WTC11 (cell line): ENCODE measurements at regions not wholly inside any gene's neighbourhood (a gene's known extent, or its start where the extent isn't known, plus 50 kb on each side); places are given as distances from the start of the nearest gene placed in this dataset.
"Not testable (repeated sequence)": the region's sequence is repeated elsewhere in the genome, so short reads cannot be mapped to it uniquely, and the experiment has no call there.

Experiments used
- ATAC-seq: fragments of 200-7000 bp; cut with Tn5 transposase; 2 replicates; pipeline ENCODE4 v1.10.0; 2021; ENCODE audit warnings: mild to moderate bottlenecking, moderate library complexity
- CTCF ChIA-PET: fragments of 300-600 bp; sonication (Branson Sonifier 250); formaldehyde crosslinking; loops from one replicate; lab custom pipeline; 2021; ENCODE audit warnings: antibody characterized with exemption; lab: Charles Lee
- POLR2A ChIA-PET: fragments of 350-600 bp; sonication (Branson Sonifier 250); formaldehyde crosslinking; loops from one replicate; lab custom pipeline; 2021; ENCODE audit warnings: antibody characterized with exemption; lab: Charles Lee
- DNase-seq: peaks from one replicate; pipeline ENCODE4 v3.0.0; 2021; ENCODE audit warnings: low spot score
- H3K27ac Mint-ChIP-seq: 2 replicates; pipeline ENCODE4 v1.8.0; 2021; ENCODE audit warnings: mixed read lengths
- H3K27me3 Mint-ChIP-seq: 2 replicates; pipeline ENCODE4 v1.8.0; 2021; ENCODE audit warnings: low read depth, mild to moderate bottlenecking, moderate library complexity, mixed read lengths
- H3K36me3 Mint-ChIP-seq: 2 replicates; pipeline ENCODE4 v1.8.0; 2021; ENCODE audit warnings: mixed read lengths
- H3K4me1 Mint-ChIP-seq: 2 replicates; pipeline ENCODE4 v1.8.0; 2022; ENCODE audit warnings: mixed read lengths
- H3K4me3 Mint-ChIP-seq: 2 replicates; pipeline ENCODE4 v1.8.0; 2021; ENCODE audit warnings: mild to moderate bottlenecking, moderate library complexity, mixed read lengths
- H3K9me3 Mint-ChIP-seq: 2 replicates; pipeline ENCODE4 v1.8.0; 2021; ENCODE audit warnings: mixed read lengths
- CBFB ChIP-seq: sonication (generic); formaldehyde crosslinking; IDR thresholded peaks from 2 replicates; pipeline ENCODE4 v1.8.1; 2022; ENCODE audit warnings: mild to moderate bottlenecking, low read depth, missing genetic modification reagents
- CREB1 ChIP-seq: sonication (generic); formaldehyde crosslinking; IDR thresholded peaks from 2 replicates; pipeline ENCODE4 v1.8.0; 2023; ENCODE audit warnings: mild to moderate bottlenecking, missing genetic modification reagents
- FOXK1 ChIP-seq: sonication (generic); formaldehyde crosslinking; IDR thresholded peaks from 2 replicates; pipeline ENCODE4 v1.8.0; 2022; ENCODE audit warnings: mild to moderate bottlenecking, moderate library complexity, missing genetic modification reagents
- FOXP1 ChIP-seq: sonication (generic); formaldehyde crosslinking; IDR thresholded peaks from 2 replicates; pipeline ENCODE4 v1.8.0; 2022; ENCODE audit warnings: missing genetic modification reagents, mild to moderate bottlenecking, moderate library complexity, borderline replicate concordance
- GTF2I ChIP-seq: fragments of 250-450 bp; sonication (Bioruptor Pico); conservative IDR thresholded peaks from 2 replicates; pipeline ENCODE4 v1.4.0; 2021; ENCODE audit warnings: mild to moderate bottlenecking
- JUN ChIP-seq: sonication (generic); formaldehyde crosslinking; IDR thresholded peaks from 2 replicates; pipeline ENCODE4 v1.8.0; 2023; ENCODE audit warnings: mild to moderate bottlenecking, missing genetic modification reagents
- KAT7 ChIP-seq: sonication (generic); formaldehyde crosslinking; IDR thresholded peaks from 2 replicates; pipeline ENCODE4 v1.8.1; 2023; ENCODE audit warnings: missing genetic modification reagents, mild to moderate bottlenecking, borderline replicate concordance
- NFATC4 ChIP-seq: fragments of 250-450 bp; sonication (Bioruptor Pico); IDR thresholded peaks from 2 replicates; pipeline ENCODE4 v1.9.0; 2021; ENCODE audit warnings: mild to moderate bottlenecking
- NR1H2 ChIP-seq: sonication (generic); formaldehyde crosslinking; IDR thresholded peaks from 2 replicates; pipeline ENCODE4 v1.9.0; 2021; ENCODE audit warnings: mild to moderate bottlenecking, moderate library complexity, missing genetic modification reagents
- OVOL2 ChIP-seq: fragments of 250-450 bp; sonication (Bioruptor Pico); IDR thresholded peaks from 2 replicates; pipeline ENCODE4 v1.9.0; 2021; ENCODE audit warnings: mild to moderate bottlenecking, borderline replicate concordance
- TEAD4 ChIP-seq: sonication (generic); formaldehyde crosslinking; IDR thresholded peaks from 2 replicates; pipeline ENCODE4 v1.8.0; 2022; ENCODE audit warnings: mild to moderate bottlenecking, missing genetic modification reagents
- ZNF232 ChIP-seq: sonication (generic); formaldehyde crosslinking; IDR thresholded peaks from 2 replicates; pipeline ENCODE4 v1.8.0; 2022; ENCODE audit warnings: mild to moderate bottlenecking, missing genetic modification reagents
- ZNF263 ChIP-seq: sonication (generic); formaldehyde crosslinking; IDR thresholded peaks from 2 replicates; pipeline ENCODE4 v1.8.1; 2022; ENCODE audit warnings: low read depth, mild to moderate bottlenecking, moderate library complexity, missing genetic modification reagents
- TF ChIP-seq, protein P1 (sequence below): sonication (generic); formaldehyde crosslinking; IDR thresholded peaks from 2 replicates; pipeline ENCODE4 v1.8.1; 2023; ENCODE audit warnings: mild to moderate bottlenecking, missing genetic modification reagents
- TF ChIP-seq, protein P2 (sequence below): sonication (generic); formaldehyde crosslinking; conservative IDR thresholded peaks from 2 replicates; pipeline ENCODE4 v1.8.1; 2022; ENCODE audit warnings: mild to moderate bottlenecking, missing genetic modification reagents
- TF ChIP-seq, protein P3 (sequence below): fragments of 250-450 bp; sonication (Bioruptor Pico); IDR thresholded peaks from 2 replicates; pipeline ENCODE4 v2.1.2; 2022; ENCODE audit warnings: mild to moderate bottlenecking, moderate library complexity
- TF ChIP-seq, protein P4 (sequence below): sonication (generic); formaldehyde crosslinking; IDR thresholded peaks from 2 replicates; pipeline ENCODE4 v1.8.0; 2023; ENCODE audit warnings: mild to moderate bottlenecking, missing genetic modification reagents

DNA sequence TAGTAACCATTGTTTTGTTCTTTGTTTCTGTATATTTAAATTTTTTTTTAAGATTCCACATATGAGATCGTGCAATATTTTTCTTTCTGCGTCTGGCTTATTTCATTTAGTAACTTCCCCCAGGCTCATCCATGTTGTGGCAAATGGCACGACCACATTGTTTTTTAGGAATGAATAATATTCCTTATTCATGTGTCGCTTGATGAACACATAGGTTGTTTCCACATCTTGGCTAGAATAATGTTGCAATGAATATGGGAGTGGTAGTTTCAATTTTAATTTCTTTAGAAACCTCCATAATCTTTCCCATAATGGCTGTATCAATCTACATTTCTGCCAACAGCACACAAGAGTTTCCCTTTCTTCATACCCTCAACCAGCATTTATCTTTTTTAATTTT is 166.8 kb upstream of the NR3C2 start (continued):
- TF ChIP-seq, protein P1, sequence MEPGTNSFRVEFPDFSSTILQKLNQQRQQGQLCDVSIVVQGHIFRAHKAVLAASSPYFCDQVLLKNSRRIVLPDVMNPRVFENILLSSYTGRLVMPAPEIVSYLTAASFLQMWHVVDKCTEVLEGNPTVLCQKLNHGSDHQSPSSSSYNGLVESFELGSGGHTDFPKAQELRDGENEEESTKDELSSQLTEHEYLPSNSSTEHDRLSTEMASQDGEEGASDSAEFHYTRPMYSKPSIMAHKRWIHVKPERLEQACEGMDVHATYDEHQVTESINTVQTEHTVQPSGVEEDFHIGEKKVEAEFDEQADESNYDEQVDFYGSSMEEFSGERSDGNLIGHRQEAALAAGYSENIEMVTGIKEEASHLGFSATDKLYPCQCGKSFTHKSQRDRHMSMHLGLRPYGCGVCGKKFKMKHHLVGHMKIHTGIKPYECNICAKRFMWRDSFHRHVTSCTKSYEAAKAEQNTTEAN (CRISPR knock-in tag), result no peak
- TF ChIP-seq FOXK1 (CRISPR knock-in tag) (no peak), NFATC4 (CRISPR knock-in tag) (no peak), NR1H2 (CRISPR knock-in tag) (no peak), CBFB (CRISPR knock-in tag) (no peak), TEAD4 (no peak), CREB1 (no peak), JUN (no peak), ZNF232 (CRISPR knock-in tag) (no peak), FOXP1 (CRISPR knock-in tag) (no peak), OVOL2 (no peak), GTF2I (CRISPR knock-in tag) (no peak), KAT7 (CRISPR knock-in tag) (no peak)
- TF ChIP-seq, protein P2, sequence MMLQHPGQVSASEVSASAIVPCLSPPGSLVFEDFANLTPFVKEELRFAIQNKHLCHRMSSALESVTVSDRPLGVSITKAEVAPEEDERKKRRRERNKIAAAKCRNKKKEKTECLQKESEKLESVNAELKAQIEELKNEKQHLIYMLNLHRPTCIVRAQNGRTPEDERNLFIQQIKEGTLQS (CRISPR knock-in tag), result no peak
- TF ChIP-seq, protein P3, sequence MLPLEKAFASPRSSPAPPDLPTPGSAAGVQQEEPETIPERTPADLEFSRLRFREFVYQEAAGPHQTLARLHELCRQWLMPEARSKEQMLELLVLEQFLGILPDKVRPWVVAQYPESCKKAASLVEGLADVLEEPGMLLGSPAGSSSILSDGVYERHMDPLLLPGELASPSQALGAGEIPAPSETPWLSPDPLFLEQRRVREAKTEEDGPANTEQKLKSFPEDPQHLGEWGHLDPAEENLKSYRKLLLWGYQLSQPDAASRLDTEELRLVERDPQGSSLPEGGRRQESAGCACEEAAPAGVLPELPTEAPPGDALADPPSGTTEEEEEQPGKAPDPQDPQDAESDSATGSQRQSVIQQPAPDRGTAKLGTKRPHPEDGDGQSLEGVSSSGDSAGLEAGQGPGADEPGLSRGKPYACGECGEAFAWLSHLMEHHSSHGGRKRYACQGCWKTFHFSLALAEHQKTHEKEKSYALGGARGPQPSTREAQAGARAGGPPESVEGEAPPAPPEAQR, result no peak
- TF ChIP-seq, protein P4, sequence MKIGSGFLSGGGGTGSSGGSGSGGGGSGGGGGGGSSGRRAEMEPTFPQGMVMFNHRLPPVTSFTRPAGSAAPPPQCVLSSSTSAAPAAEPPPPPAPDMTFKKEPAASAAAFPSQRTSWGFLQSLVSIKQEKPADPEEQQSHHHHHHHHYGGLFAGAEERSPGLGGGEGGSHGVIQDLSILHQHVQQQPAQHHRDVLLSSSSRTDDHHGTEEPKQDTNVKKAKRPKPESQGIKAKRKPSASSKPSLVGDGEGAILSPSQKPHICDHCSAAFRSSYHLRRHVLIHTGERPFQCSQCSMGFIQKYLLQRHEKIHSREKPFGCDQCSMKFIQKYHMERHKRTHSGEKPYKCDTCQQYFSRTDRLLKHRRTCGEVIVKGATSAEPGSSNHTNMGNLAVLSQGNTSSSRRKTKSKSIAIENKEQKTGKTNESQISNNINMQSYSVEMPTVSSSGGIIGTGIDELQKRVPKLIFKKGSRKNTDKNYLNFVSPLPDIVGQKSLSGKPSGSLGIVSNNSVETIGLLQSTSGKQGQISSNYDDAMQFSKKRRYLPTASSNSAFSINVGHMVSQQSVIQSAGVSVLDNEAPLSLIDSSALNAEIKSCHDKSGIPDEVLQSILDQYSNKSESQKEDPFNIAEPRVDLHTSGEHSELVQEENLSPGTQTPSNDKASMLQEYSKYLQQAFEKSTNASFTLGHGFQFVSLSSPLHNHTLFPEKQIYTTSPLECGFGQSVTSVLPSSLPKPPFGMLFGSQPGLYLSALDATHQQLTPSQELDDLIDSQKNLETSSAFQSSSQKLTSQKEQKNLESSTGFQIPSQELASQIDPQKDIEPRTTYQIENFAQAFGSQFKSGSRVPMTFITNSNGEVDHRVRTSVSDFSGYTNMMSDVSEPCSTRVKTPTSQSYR (CRISPR knock-in tag), result no peak

DNA sequence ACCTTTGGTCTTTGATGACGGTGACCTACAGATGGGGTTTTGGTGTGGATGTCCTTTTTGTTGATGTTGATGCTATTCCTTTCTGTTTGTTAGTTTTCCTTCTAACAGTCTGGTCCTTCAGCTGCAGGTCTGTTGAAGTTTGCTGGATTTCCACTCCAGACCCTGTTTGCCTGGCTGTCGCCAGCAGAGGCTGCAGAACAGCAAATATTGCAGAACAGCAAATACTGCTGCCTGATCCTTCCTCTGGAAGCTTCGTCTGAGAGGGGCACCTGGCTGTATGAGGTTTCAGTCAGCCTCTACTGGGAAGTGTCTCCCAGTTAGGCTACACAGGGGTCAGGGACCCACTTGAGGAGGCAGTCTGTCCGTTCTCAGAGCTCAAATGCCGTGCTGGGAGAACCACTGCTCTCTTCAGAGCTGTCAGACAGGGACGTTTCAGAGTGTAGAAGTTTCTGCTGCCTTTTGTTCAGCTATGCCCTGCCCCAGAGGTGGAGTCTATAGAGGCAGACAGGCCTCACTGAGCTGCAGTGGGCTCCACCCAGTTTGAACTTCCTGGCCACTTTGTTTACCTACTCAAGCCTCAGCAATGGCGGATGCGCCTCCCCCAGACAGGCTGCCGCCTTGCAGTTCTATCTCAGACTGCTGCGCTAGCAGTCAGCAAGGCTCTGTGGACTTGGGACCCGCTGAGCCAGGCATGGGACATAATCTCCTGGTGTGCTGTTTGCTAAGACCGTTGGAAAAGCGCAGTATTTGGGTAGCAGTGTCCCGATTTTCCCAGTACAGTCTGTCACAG is 156.4 kb upstream of the NR3C2 start:
- Mint-ChIP-seq H3K9me3 (peaks cover 65% of the 10 kb centered on the region), H3K36me3 (peaks cover 24% of the 10 kb centered on the region)
- DNase-seq, POLR2A ChIA-PET, H3K4me3 Mint-ChIP-seq, H3K27me3 Mint-ChIP-seq, CTCF ChIA-PET, H3K4me1 Mint-ChIP-seq, H3K27ac Mint-ChIP-seq, ATAC-seq: not testable (repeated sequence)

DNA sequence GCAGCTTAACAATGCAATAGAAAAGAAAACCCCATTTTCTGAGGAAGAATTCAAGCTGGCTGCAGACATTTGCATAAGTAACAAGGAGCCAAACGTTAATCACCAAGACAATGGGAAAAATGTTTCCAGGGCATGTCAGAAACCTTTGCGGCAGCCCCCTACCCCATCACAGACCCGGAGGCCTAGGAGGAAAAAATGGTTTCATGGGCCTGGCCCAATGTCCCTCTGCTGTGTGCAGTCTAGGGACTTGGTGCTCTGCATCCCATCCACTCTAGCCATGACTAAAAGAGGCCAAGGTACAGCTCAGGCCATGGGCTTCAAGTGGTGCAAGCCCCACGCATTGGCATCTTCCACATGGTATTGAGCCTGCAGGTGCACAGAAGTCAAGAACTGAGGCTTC is 147.0 kb upstream of the NR3C2 start:
- TF ChIP-seq, protein P3, result no peak
- TF ChIP-seq ZNF263 (CRISPR knock-in tag) (no peak), KAT7 (CRISPR knock-in tag) (no peak)
- no peaks in the 10 kb centered on the region for H3K27me3 Mint-ChIP-seq
- H3K9me3 Mint-ChIP-seq, result peaks cover 70% of the 10 kb centered on the region
- ChIA-PET CTCF (no interaction called here), POLR2A (no interaction called here)
- H3K27ac Mint-ChIP-seq, result no peak overlapping the region
- no peak for ATAC-seq
- no peak for DNase-seq
- no peaks in the 10 kb centered on the region for H3K4me1 Mint-ChIP-seq
- peaks cover 56% of the 10 kb centered on the region for H3K36me3 Mint-ChIP-seq
- H3K4me3 Mint-ChIP-seq, result no peak overlapping the region
